Hepatocyte (in vitro differentiated cells): ENCODE measurements at regions not wholly inside any gene's neighbourhood (a gene's known extent, or its start where the extent isn't known, plus 50 kb on each side); places are given as distances from the start of the nearest gene placed in this dataset.

Experiments used
- DNase-seq: peaks from one replicate; pipeline ENCODE4 v3.0.0-alpha.2; 2016; ENCODE audit warnings: low spot score
- H2AFZ ChIP-seq: fragments of 200-600 bp; sonication (generic); 2 replicates; pipeline ENCODE4 v1.6.0; 2016; ENCODE audit warnings: antibody characterized with exemption, mild to moderate bottlenecking
- H3K27ac ChIP-seq: fragments of 200-600 bp; sonication (generic); 2 replicates; pipeline ENCODE4 v1.5.1; 2016; ENCODE audit warnings: mild to moderate bottlenecking
- H3K27me3 ChIP-seq: fragments of 200-600 bp; sonication (generic); 2 replicates; pipeline ENCODE4 v1.6.1; 2016
- H3K36me3 ChIP-seq: fragments of 200-600 bp; sonication (generic); replicated peaks from 2 replicates; pipeline ENCODE4 v1.5.1; 2016; ENCODE audit warnings: low read depth; ENCODE audit not compliant: insufficient read depth
- H3K4me1 ChIP-seq: fragments of 200-600 bp; sonication (generic); 2 replicates; pipeline ENCODE4 v1.5.1; 2016; ENCODE audit warnings: mild to moderate bottlenecking, moderate library complexity; ENCODE audit not compliant: insufficient read depth
- H3K4me2 ChIP-seq: fragments of 200-600 bp; sonication (generic); 2 replicates; pipeline ENCODE4 v1.6.0; 2016
- H3K4me3 ChIP-seq: fragments of 200-600 bp; sonication (generic); 2 replicates; pipeline ENCODE4 v1.5.1; 2016; ENCODE audit warnings: mild to moderate bottlenecking
- H3K79me2 ChIP-seq: fragments of 200-600 bp; sonication (generic); 2 replicates; pipeline ENCODE4 v1.6.0; 2017; ENCODE audit warnings: mild to moderate bottlenecking
- H3K9me2 ChIP-seq: fragments of 200-600 bp; sonication (generic); replicated peaks from 2 replicates; pipeline ENCODE4 v1.6.0; 2017; ENCODE audit warnings: mild to moderate bottlenecking; ENCODE audit not compliant: insufficient read depth
- H3K9me3 ChIP-seq: fragments of 200-600 bp; sonication (generic); 2 replicates; pipeline ENCODE4 v1.5.1; 2016; ENCODE audit warnings: low read depth, mild to moderate bottlenecking
- H4K20me1 ChIP-seq: fragments of 200-600 bp; sonication (generic); 2 replicates; pipeline ENCODE4 v1.6.0; 2016; ENCODE audit warnings: mild to moderate bottlenecking; ENCODE audit not compliant: insufficient read depth, poor library complexity, severe bottlenecking
- EZH2 ChIP-seq: fragments of 200-600 bp; sonication (generic); IDR thresholded peaks from 2 replicates; pipeline ENCODE4 v1.6.1; 2016; ENCODE audit warnings: antibody characterized with exemption, mild to moderate bottlenecking, borderline replicate concordance
- EZH2phosphoT487 ChIP-seq: fragments of 200-600 bp; sonication (generic); IDR thresholded peaks from one replicate; pipeline ENCODE4 v1.6.1; 2018; ENCODE audit warnings: antibody characterized with exemption, mild to moderate bottlenecking, low read depth, moderate library complexity; ENCODE audit not compliant: unreplicated experiment, severe bottlenecking
- WGBS: methylation state at CpG from one replicate; pipeline ENCODE4 v1.1.6; 2016; ENCODE audit warnings: low lambda C conversion rate; ENCODE audit errors: missing lambda C conversion rate; 5-methylcytosine and 5-hydroxymethylcytosine counted together
- TF ChIP-seq, protein P1 (sequence below): fragments of 200-600 bp; sonication (generic); IDR thresholded peaks from 2 replicates; pipeline ENCODE4 v1.5.1; 2016; ENCODE audit warnings: antibody characterized with exemption, mild to moderate bottlenecking; ENCODE audit not compliant: poor library complexity

DNA sequence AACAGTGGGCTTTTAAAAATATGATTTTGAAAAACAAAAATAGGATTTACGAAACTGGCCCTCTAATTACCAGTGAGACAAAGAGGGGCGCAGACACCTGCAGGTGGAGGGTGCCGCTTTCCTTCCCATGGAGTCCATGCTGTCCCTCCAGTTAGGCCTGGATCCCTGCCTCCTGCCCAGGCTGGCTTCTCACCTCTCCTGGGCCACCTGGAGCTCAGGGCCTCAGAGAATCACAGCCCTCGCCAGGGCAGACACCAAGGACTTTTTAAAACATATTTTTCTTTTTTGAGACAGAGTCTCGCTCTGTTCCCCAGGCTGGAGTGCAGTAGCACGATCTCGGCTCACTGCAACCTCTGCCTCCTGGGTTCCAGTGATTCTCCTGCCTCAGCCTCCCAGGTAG is 1437.2 kb downstream of the TBC1D22A start:
- Histone ChIP-seq H3K4me1 (no peaks in the 10 kb centered on the region), H3K36me3 (no peaks in the 10 kb centered on the region), H3K79me2 (no peaks in the 10 kb centered on the region), H3K9me2 (no peaks in the 10 kb centered on the region), H3K27ac (no peak overlapping the region), H3K9me3 (no peaks in the 10 kb centered on the region), H4K20me1 (no peaks in the 10 kb centered on the region), H2AFZ (no peak overlapping the region), H3K27me3 (no peaks in the 10 kb centered on the region), H3K4me2 (no peak overlapping the region), H3K4me3 (no peak overlapping the region)
- no peak for DNase-seq
- WGBS = 91% methylated on average over 7 of the region's 7 CpGs
- TF ChIP-seq EZH2phosphoT487 (no peak), EZH2 (no peak)
- TF ChIP-seq, protein P1, sequence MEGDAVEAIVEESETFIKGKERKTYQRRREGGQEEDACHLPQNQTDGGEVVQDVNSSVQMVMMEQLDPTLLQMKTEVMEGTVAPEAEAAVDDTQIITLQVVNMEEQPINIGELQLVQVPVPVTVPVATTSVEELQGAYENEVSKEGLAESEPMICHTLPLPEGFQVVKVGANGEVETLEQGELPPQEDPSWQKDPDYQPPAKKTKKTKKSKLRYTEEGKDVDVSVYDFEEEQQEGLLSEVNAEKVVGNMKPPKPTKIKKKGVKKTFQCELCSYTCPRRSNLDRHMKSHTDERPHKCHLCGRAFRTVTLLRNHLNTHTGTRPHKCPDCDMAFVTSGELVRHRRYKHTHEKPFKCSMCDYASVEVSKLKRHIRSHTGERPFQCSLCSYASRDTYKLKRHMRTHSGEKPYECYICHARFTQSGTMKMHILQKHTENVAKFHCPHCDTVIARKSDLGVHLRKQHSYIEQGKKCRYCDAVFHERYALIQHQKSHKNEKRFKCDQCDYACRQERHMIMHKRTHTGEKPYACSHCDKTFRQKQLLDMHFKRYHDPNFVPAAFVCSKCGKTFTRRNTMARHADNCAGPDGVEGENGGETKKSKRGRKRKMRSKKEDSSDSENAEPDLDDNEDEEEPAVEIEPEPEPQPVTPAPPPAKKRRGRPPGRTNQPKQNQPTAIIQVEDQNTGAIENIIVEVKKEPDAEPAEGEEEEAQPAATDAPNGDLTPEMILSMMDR = no peak

DNA sequence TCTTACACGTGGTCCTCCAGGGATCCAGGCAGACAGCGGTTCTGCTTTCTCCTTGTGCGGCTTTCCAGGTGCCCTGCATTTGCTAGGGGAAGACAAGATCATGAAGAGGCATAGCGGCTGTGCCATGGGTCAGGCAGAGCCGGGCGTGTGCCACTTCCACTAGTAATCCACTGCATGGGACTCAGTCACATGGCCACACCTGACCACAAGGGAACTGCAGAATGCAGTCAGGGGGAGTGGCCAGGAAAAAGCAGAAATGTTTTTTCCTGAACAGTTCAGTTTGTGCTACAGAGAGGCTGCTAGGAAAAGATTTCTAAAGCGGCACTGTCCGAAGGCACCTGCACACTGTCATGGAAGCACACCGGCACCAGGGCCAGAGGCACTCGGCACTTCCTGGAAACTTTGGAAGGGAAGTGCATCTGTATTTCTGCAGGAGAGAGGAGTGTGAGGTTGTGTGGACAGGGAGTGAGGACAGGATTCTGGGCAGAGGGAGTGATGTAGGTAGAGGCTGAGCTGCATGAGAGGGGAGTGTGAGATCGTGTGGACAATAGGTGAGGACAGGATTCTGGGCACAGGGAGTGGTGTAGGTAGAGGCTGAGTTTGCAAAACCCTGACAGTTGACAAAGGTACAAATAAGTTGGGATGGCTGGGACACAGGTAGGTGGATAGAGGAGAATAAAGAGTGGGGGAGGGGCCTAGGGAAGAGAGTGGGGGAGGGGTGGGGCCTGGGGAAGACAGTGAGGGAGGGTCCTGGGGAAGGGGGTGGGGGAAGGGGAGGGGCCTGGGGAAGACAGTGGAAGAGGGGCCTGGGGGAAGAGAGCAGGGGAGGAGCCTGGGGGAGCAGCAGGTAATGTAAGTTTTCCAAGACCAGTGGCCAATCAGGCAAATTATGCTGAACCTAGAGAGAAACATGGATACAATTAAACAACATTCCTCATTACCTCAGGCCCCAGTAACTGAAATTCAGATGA is 1436.3 kb downstream of the TBC1D22A start:
- Histone ChIP-seq H4K20me1 (no peaks in the 10 kb centered on the region), H3K4me2 (no peak overlapping the region), H3K4me1 (no peaks in the 10 kb centered on the region), H3K9me2 (no peaks in the 10 kb centered on the region), H3K9me3 (no peaks in the 10 kb centered on the region), H3K27me3 (no peaks in the 10 kb centered on the region), H3K4me3 (no peak overlapping the region), H3K27ac (no peak overlapping the region), H3K36me3 (no peaks in the 10 kb centered on the region), H2AFZ (no peak overlapping the region), H3K79me2 (no peaks in the 10 kb centered on the region)
- WGBS = 76% methylated on average over 11 of the region's 11 CpGs
- no peak for DNase-seq
- TF ChIP-seq EZH2 (no peak), EZH2phosphoT487 (no peak)
- TF ChIP-seq, protein P1 = no peak

DNA sequence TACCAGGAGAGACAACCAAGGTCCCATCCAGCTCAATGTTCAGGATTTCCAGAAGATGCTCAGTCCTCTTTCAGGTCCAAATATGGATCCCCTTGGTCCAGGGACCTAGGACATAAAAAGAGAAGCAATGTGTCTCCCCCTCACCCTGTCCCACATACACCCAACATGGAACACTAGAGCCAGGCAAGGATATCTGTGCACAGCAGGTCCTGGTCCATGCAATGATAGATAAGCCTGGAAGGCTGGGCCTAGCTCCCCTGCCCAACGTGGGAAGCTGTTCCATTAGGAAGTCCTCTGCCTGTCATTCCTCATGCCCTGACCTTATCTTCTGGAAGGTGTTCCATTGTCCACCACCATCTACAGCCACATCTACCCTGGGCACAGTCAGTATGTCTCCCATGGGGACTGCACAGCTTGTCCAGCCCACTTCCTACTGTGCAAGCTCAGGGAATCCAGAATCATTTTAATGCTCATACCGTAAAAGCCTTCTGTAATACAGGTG is 1434.8 kb downstream of the TBC1D22A start:
- no peaks in the 10 kb centered on the region for H3K27me3 ChIP-seq
- H3K9me3 ChIP-seq = no peaks in the 10 kb centered on the region
- no peak overlapping the region for H2AFZ ChIP-seq
- no peak overlapping the region for H3K4me2 ChIP-seq
- H3K9me2 ChIP-seq = no peaks in the 10 kb centered on the region
- H3K27ac ChIP-seq = no peak overlapping the region
- no peak for TF ChIP-seq EZH2
- TF ChIP-seq, protein P1 = no peak
- no peak for TF ChIP-seq EZH2phosphoT487
- no peaks in the 10 kb centered on the region for H3K4me1 ChIP-seq
- no peaks in the 10 kb centered on the region for H3K79me2 ChIP-seq
- H3K4me3 ChIP-seq = no peak overlapping the region
- no peak for DNase-seq
- no peaks in the 10 kb centered on the region for H3K36me3 ChIP-seq
- H4K20me1 ChIP-seq = no peaks in the 10 kb centered on the region
- WGBS = 81% methylated on average over 2 of the region's 2 CpGs
